ENCODE measurements at regions not wholly inside any gene's neighbourhood (a gene's known extent, or its start where the extent isn't known, plus 50 kb on each side); places are given as distances from the start of the nearest gene placed in this dataset.

- TF ChIP-seq CTCF (IDR thresholded peaks at IDR 0.05), result no peak
- TF ChIP-seq, protein P1, sequence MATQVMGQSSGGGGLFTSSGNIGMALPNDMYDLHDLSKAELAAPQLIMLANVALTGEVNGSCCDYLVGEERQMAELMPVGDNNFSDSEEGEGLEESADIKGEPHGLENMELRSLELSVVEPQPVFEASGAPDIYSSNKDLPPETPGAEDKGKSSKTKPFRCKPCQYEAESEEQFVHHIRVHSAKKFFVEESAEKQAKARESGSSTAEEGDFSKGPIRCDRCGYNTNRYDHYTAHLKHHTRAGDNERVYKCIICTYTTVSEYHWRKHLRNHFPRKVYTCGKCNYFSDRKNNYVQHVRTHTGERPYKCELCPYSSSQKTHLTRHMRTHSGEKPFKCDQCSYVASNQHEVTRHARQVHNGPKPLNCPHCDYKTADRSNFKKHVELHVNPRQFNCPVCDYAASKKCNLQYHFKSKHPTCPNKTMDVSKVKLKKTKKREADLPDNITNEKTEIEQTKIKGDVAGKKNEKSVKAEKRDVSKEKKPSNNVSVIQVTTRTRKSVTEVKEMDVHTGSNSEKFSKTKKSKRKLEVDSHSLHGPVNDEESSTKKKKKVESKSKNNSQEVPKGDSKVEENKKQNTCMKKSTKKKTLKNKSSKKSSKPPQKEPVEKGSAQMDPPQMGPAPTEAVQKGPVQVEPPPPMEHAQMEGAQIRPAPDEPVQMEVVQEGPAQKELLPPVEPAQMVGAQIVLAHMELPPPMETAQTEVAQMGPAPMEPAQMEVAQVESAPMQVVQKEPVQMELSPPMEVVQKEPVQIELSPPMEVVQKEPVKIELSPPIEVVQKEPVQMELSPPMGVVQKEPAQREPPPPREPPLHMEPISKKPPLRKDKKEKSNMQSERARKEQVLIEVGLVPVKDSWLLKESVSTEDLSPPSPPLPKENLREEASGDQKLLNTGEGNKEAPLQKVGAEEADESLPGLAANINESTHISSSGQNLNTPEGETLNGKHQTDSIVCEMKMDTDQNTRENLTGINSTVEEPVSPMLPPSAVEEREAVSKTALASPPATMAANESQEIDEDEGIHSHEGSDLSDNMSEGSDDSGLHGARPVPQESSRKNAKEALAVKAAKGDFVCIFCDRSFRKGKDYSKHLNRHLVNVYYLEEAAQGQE (IDR thresholded peaks at IDR 0.05; ENCODE audit: insufficient read depth in 1 of 2, low read depth in 2 of 2, low read length in 1 of 2), result no peak
These were observed 92.7 kb upstream of the FN1 start for GRCh38 chr2:215528555-215528954.
